Neural crest cell (in vitro differentiated cells): ENCODE measurements at regions not wholly inside any gene's neighbourhood (a gene's known extent, or its start where the extent isn't known, plus 50 kb on each side); places are given as distances from the start of the nearest gene placed in this dataset.
A peak's percentile ranks its signal among the peaks of the same experiment; 100 is the strongest.
"Not testable (repeated sequence)": the region's sequence is repeated elsewhere in the genome, so short reads cannot be mapped to it uniquely, and the experiment has no call there.

Source experiments
- DNase-seq: peaks from one replicate; pipeline ENCODE4 v3.0.0; 2021; ENCODE audit warnings: low read depth, mixed read lengths, low spot score
- H3K27ac Mint-ChIP-seq: one replicate; pipeline ENCODE4 v1.8.0; 2021; ENCODE audit warnings: mild to moderate bottlenecking, mixed read lengths; ENCODE audit not compliant: unreplicated experiment
- H3K27me3 Mint-ChIP-seq: 2 replicates; pipeline ENCODE4 v1.8.0; 2021; ENCODE audit warnings: low read depth, mild to moderate bottlenecking, mixed read lengths
- H3K36me3 Mint-ChIP-seq: 2 replicates; pipeline ENCODE4 v1.8.0; 2021; ENCODE audit warnings: low read depth, mild to moderate bottlenecking, mixed read lengths
- H3K4me1 Mint-ChIP-seq: 2 replicates; pipeline ENCODE4 v1.8.0; 2021; ENCODE audit warnings: mixed read lengths
- H3K4me3 Mint-ChIP-seq: one replicate; pipeline ENCODE4 v1.8.0; 2021; ENCODE audit warnings: mild to moderate bottlenecking, mixed read lengths
- H3K9me3 Mint-ChIP-seq: 2 replicates; pipeline ENCODE4 v1.8.0; 2021; ENCODE audit warnings: mixed read lengths
- TF ChIP-seq, protein P1 (sequence below): fragments of 200-600 bp; sonication (generic); conservative IDR thresholded peaks from 2 replicates; pipeline ENCODE4 v1.5.0; 2021; ENCODE audit warnings: antibody characterized with exemption, mild to moderate bottlenecking

DNA sequence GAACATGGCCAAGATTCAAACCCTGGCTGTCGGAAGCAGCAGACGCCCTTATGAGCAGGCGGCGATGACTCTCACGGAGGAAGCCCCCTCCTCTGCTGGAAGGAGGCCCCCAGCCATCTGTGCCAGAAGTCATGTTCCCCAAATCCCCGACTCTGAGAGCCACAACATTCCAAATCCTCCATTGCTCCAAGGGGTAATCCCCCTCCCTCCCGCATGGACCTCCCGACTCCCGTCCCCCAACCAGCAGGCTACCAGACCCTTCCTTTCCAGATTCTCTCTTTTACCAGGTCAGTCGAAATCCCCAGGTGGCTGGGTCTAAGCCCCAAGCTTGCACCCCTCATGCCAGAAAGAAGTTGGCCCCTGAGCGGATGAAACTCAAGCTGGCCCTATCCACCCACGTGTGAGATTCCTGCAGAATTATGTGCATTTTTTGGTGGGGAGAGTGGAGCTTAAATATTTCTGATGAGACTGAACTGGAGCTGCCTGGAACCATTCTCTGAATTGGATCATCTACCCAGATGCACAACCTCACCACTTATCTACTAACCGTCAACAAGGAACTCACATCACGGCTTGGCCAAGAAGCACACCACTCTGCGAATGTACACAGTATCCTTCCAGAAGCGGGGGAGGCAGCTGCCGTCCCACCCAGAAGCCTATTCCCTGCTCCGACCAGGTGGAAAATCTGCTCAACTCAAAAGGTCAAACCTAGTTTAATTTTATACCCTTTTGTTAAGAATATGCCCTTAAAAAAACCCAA is 283.5 kb downstream of the C16orf95 start:
- no peaks in the 10 kb centered on the region for H3K36me3 Mint-ChIP-seq
- H3K4me3 Mint-ChIP-seq: no peak overlapping the region

DNA sequence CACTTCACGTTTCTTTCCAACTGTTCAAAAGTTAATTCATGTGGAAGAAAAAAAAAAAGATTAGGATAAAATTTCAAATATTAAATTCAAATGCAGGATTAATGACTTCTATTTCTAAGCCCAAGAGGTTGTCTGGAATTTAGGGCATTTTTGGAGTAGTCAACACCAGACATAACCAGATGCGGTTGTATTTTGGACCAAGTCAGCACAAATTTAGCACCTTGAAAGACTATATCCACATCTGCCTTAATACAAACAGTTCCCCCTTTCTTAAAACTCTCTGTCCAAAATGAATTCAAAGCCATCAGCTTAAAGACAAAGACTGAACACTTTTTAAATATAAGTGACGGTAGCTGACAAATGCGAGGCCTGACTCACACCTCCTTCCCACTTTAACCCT is 282.9 kb downstream of the C16orf95 start:
- Mint-ChIP-seq H3K4me3 (no peak overlapping the region), H3K36me3 (no peaks in the 10 kb centered on the region), H3K27ac (no peak overlapping the region), H3K9me3 (no peaks in the 10 kb centered on the region), H3K27me3 (no peaks in the 10 kb centered on the region), H3K4me1 (peaks cover 4% of the 10 kb centered on the region)
- TF ChIP-seq, protein P1, sequence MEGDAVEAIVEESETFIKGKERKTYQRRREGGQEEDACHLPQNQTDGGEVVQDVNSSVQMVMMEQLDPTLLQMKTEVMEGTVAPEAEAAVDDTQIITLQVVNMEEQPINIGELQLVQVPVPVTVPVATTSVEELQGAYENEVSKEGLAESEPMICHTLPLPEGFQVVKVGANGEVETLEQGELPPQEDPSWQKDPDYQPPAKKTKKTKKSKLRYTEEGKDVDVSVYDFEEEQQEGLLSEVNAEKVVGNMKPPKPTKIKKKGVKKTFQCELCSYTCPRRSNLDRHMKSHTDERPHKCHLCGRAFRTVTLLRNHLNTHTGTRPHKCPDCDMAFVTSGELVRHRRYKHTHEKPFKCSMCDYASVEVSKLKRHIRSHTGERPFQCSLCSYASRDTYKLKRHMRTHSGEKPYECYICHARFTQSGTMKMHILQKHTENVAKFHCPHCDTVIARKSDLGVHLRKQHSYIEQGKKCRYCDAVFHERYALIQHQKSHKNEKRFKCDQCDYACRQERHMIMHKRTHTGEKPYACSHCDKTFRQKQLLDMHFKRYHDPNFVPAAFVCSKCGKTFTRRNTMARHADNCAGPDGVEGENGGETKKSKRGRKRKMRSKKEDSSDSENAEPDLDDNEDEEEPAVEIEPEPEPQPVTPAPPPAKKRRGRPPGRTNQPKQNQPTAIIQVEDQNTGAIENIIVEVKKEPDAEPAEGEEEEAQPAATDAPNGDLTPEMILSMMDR: no peak
- DNase-seq: no peak

More for the DNA sequence above, 283.5 kb downstream of the C16orf95 start:
- Mint-ChIP-seq H3K4me1 (peaks cover 4% of the 10 kb centered on the region), H3K27me3 (no peaks in the 10 kb centered on the region), H3K9me3 (no peaks in the 10 kb centered on the region), H3K27ac (peak overlapping the region; percentile 57)
- TF ChIP-seq, protein P1: no peak
- DNase-seq: no peak

DNA sequence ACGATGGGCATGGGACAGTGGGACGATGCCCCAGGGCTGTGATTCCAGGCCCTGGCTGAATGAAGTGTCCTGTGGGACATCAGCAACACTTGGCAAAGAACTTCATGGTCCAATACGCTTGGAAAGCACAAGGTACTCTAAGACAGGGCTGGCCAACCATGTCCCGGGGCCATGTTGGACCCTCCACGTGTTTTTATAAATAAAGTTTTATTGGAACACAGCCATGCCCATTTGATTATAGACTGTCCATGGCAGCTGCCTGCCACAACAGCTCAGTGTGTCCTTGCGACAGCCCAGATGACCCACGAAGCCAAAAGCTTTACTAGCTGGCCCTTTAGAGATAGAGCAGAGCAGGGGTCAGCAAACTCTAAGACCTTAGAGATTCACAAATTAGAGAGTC is 282.1 kb downstream of the C16orf95 start:
- Mint-ChIP-seq H3K27me3 (no peaks in the 10 kb centered on the region), H3K4me1 (peaks cover 4% of the 10 kb centered on the region), H3K36me3 (no peaks in the 10 kb centered on the region), H3K4me3 (no peak overlapping the region), H3K27ac (no peak overlapping the region), H3K9me3 (no peaks in the 10 kb centered on the region)
- TF ChIP-seq, protein P1: no peak
- DNase-seq: no peak

DNA sequence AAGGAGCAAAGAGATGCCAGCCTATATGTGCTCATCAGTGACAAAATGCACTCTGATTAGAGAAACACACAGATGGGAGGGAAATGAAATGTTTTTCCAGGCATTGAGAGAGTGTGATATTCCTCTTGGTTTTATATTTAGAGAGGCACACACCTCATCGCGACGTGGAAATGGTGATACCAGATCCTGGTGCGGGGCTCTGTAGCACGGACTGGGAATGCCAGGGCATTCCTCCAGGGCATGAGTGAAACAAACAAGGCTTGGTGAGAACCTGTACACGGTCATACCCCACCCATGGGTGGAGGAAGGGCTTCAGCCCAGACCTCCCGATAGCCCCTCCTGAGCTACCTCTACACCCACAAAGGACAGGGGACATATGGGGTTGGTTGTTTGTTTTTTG is 280.2 kb downstream of the C16orf95 start:
- Mint-ChIP-seq H3K36me3 (no peaks in the 10 kb centered on the region), H3K9me3 (no peaks in the 10 kb centered on the region), H3K4me3 (no peak overlapping the region), H3K27me3 (no peaks in the 10 kb centered on the region), H3K4me1 (peaks cover 4% of the 10 kb centered on the region), H3K27ac (no peak overlapping the region)
- TF ChIP-seq, protein P1: no peak
- DNase-seq: no peak

DNA sequence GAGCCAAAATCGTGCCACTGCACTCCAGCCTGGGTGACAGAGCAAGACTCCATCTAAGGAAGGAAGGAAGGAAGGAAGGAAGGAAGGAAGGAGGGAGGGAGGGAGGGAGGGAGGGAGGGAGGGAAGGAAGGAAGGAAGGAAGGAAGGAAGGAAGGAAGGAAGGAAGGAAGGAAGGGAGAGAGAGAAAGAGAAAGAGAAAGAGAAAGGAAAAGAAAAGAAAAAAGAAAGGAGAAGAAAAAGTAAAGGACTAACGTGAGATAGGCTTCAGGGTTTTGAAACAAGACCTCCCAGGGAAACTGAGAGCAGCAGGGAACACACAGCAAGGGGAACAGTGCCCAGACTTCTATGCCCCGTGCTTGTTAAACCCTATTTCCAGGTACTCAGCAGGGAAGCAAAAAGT is 278.7 kb downstream of the C16orf95 start:
- not testable (repeated sequence) for H3K9me3 Mint-ChIP-seq

More for the DNA sequence above, 278.7 kb downstream of the C16orf95 start:
- not testable (repeated sequence) for H3K27me3 Mint-ChIP-seq, H3K27ac Mint-ChIP-seq, H3K36me3 Mint-ChIP-seq, DNase-seq, H3K4me3 Mint-ChIP-seq, H3K4me1 Mint-ChIP-seq
